ENCODE measurements at regions not wholly inside any gene's neighbourhood (a gene's known extent, or its start where the extent isn't known, plus 50 kb on each side); places are given as distances from the start of the nearest gene placed in this dataset.

GRCh38 chr4:189765736-189766135 lies 174.9 kb upstream of the FRG1 start:
- TF ChIP-seq POLR2AphosphoS5 (IDR thresholded peaks at IDR 0.05; ENCODE audit: low read depth, low read length) (no peak), CTCF (IDR thresholded peaks at IDR 0.05) (no peak), SIN3A (IDR thresholded peaks at IDR 0.05; ENCODE audit: borderline replicate concordance, insufficient read depth, low read depth, low read length) (no peak), TCF7L2 (IDR thresholded peaks at IDR 0.05; ENCODE audit: low read depth, low read length) (no peak)
- TF ChIP-seq, protein P1, sequence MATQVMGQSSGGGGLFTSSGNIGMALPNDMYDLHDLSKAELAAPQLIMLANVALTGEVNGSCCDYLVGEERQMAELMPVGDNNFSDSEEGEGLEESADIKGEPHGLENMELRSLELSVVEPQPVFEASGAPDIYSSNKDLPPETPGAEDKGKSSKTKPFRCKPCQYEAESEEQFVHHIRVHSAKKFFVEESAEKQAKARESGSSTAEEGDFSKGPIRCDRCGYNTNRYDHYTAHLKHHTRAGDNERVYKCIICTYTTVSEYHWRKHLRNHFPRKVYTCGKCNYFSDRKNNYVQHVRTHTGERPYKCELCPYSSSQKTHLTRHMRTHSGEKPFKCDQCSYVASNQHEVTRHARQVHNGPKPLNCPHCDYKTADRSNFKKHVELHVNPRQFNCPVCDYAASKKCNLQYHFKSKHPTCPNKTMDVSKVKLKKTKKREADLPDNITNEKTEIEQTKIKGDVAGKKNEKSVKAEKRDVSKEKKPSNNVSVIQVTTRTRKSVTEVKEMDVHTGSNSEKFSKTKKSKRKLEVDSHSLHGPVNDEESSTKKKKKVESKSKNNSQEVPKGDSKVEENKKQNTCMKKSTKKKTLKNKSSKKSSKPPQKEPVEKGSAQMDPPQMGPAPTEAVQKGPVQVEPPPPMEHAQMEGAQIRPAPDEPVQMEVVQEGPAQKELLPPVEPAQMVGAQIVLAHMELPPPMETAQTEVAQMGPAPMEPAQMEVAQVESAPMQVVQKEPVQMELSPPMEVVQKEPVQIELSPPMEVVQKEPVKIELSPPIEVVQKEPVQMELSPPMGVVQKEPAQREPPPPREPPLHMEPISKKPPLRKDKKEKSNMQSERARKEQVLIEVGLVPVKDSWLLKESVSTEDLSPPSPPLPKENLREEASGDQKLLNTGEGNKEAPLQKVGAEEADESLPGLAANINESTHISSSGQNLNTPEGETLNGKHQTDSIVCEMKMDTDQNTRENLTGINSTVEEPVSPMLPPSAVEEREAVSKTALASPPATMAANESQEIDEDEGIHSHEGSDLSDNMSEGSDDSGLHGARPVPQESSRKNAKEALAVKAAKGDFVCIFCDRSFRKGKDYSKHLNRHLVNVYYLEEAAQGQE (IDR thresholded peaks at IDR 0.05; ENCODE audit: insufficient read depth in 1 of 2, low read depth in 2 of 2, low read length in 1 of 2): no peak
